ENCODE measurements at regions not wholly inside any gene's neighbourhood (a gene's known extent, or its start where the extent isn't known, plus 50 kb on each side); places are given as distances from the start of the nearest gene placed in this dataset.

DNA sequence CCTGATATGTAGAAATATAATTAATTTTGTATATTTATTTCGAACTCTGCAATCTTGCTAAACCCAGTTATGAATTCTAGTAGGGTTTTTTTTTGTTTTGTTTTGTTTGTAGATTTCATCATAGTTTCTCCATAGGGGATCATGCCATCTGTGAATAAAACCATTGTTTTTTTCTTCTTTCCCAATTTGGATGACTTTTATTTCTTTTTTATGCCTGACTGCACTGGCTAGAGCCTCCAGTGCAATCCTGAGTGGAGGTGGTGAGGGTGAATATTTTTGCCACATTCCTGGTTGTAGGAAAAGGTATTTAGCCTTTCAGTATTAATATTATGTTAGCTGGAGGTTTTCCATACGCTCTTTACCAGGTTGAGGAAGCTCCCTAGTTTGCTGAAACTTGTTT, 70.0 kb upstream of the GFPT2 start:
- Histone ChIP-seq H3K27ac (ENCODE audit: low read depth, low read length) (no peak overlapping the region), H3K4me1 (ENCODE audit: control insufficient read depth, low read length) (no peaks in the 10 kb centered on the region)
- TF ChIP-seq EZH2phosphoT487 (IDR thresholded peaks at IDR 0.05; ENCODE audit: borderline replicate concordance, low read length) = no peak
- TF ChIP-seq, protein P1, sequence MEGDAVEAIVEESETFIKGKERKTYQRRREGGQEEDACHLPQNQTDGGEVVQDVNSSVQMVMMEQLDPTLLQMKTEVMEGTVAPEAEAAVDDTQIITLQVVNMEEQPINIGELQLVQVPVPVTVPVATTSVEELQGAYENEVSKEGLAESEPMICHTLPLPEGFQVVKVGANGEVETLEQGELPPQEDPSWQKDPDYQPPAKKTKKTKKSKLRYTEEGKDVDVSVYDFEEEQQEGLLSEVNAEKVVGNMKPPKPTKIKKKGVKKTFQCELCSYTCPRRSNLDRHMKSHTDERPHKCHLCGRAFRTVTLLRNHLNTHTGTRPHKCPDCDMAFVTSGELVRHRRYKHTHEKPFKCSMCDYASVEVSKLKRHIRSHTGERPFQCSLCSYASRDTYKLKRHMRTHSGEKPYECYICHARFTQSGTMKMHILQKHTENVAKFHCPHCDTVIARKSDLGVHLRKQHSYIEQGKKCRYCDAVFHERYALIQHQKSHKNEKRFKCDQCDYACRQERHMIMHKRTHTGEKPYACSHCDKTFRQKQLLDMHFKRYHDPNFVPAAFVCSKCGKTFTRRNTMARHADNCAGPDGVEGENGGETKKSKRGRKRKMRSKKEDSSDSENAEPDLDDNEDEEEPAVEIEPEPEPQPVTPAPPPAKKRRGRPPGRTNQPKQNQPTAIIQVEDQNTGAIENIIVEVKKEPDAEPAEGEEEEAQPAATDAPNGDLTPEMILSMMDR (IDR thresholded peaks at IDR 0.05; ENCODE audit: low read depth, low read length, poor library complexity, severe bottlenecking) = no peak

GRCh38 chr5:180423598-180423997, 70.5 kb upstream of the GFPT2 start:
- Histone ChIP-seq H3K4me2 (ENCODE audit: low read length) (no peak overlapping the region), H3K9me3 (ENCODE audit: control insufficient read depth, insufficient read depth, low read length) (no peaks in the 10 kb centered on the region), H3K79me2 (ENCODE audit: control insufficient read depth, low read length) (no peaks in the 10 kb centered on the region), H3K36me3 (ENCODE audit: control insufficient read depth, low read length) (no peaks in the 10 kb centered on the region), H4K20me1 (ENCODE audit: control insufficient read depth, insufficient read depth, low read depth, low read length) (no peaks in the 10 kb centered on the region), H3K9me2 (replicated peaks; ENCODE audit: control insufficient read depth, low read length) (no peaks in the 10 kb centered on the region), H3F3A (ENCODE audit: control insufficient read depth, insufficient read depth) (0 out of 2 replicates have a peak, but pooled peaks cover 2% of the 10 kb centered on the region), H3K27me3 (ENCODE audit: control insufficient read depth, low read length) (no peaks in the 10 kb centered on the region), H3K4me3 (ENCODE audit: low read length) (no peak overlapping the region), H3K27ac (ENCODE audit: low read depth, low read length) (no peak overlapping the region), H3K4me1 (ENCODE audit: control insufficient read depth, low read length) (no peaks in the 10 kb centered on the region)
- no peak for TF ChIP-seq EZH2phosphoT487 (IDR thresholded peaks at IDR 0.05; ENCODE audit: borderline replicate concordance, low read length)
- TF ChIP-seq, protein P1 (IDR thresholded peaks at IDR 0.05; ENCODE audit: low read depth, low read length, poor library complexity, severe bottlenecking) = no peak

More for the DNA sequence above, 70.0 kb upstream of the GFPT2 start:
- 0 out of 2 replicates have a peak, but pooled peaks cover 2% of the 10 kb centered on the region for H3F3A ChIP-seq (ENCODE audit: control insufficient read depth, insufficient read depth)
- no peaks in the 10 kb centered on the region for H4K20me1 ChIP-seq (ENCODE audit: control insufficient read depth, insufficient read depth, low read depth, low read length)
- no peaks in the 10 kb centered on the region for H3K27me3 ChIP-seq (ENCODE audit: control insufficient read depth, low read length)
- no peak overlapping the region for H3K4me2 ChIP-seq (ENCODE audit: low read length)
- no peaks in the 10 kb centered on the region for H3K9me2 ChIP-seq (replicated peaks; ENCODE audit: control insufficient read depth, low read length)
- H3K79me2 ChIP-seq (ENCODE audit: control insufficient read depth, low read length) = no peaks in the 10 kb centered on the region
- no peak overlapping the region for H3K4me3 ChIP-seq (ENCODE audit: low read length)
- H3K9me3 ChIP-seq (ENCODE audit: control insufficient read depth, insufficient read depth, low read length) = no peaks in the 10 kb centered on the region
- H3K36me3 ChIP-seq (ENCODE audit: control insufficient read depth, low read length) = no peaks in the 10 kb centered on the region

- Histone ChIP-seq H3F3A (ENCODE audit: control insufficient read depth, insufficient read depth) (0 out of 2 replicates have a peak, but pooled peaks cover 2% of the 10 kb centered on the region), H3K36me3 (ENCODE audit: control insufficient read depth, low read length) (no peaks in the 10 kb centered on the region), H3K9me3 (ENCODE audit: control insufficient read depth, insufficient read depth, low read length) (no peaks in the 10 kb centered on the region), H3K79me2 (ENCODE audit: control insufficient read depth, low read length) (no peaks in the 10 kb centered on the region), H3K4me2 (ENCODE audit: low read length) (no peak overlapping the region), H3K4me3 (ENCODE audit: low read length) (no peak overlapping the region), H4K20me1 (ENCODE audit: control insufficient read depth, insufficient read depth, low read depth, low read length) (no peaks in the 10 kb centered on the region), H3K27me3 (ENCODE audit: control insufficient read depth, low read length) (no peaks in the 10 kb centered on the region), H3K9me2 (replicated peaks; ENCODE audit: control insufficient read depth, low read length) (no peaks in the 10 kb centered on the region), H3K27ac (ENCODE audit: low read depth, low read length) (no peak overlapping the region), H3K4me1 (ENCODE audit: control insufficient read depth, low read length) (no peaks in the 10 kb centered on the region)
- no peak for TF ChIP-seq EZH2phosphoT487 (IDR thresholded peaks at IDR 0.05; ENCODE audit: borderline replicate concordance, low read length)
- TF ChIP-seq, protein P1 (IDR thresholded peaks at IDR 0.05; ENCODE audit: low read depth, low read length, poor library complexity, severe bottlenecking) = no peak
Measured at GRCh38 chr5:180424094-180424493, 70.1 kb upstream of the CNOT6 start.
